GM18505 (cell line): ENCODE measurements at regions not wholly inside any gene's neighbourhood (a gene's known extent, or its start where the extent isn't known, plus 50 kb on each side); places are given as distances from the start of the nearest gene placed in this dataset.

Experiments used
- ATAC-seq: cut with Tn5 transposase; IDR thresholded peaks from one replicate; pipeline ENCODE4 v1.9.1; 2021; ENCODE audit not compliant: unreplicated experiment
- POLR2A ChIP-seq: IDR thresholded peaks from 4 replicates; pipeline ENCODE4 v1.6.1; 2011; ENCODE audit warnings: borderline replicate concordance; ENCODE audit not compliant: insufficient read depth, insufficient read length; ENCODE audit errors: extremely low read depth

GRCh38 chr17:72219137-72219823 lies 98.5 kb downstream of the SOX9 start:
- no peak for ATAC-seq
- TF ChIP-seq POLR2A, result no peak

GRCh38 chr17:72219824-72220493 lies 99.1 kb downstream of the SOX9 start:
- ATAC-seq, result no peak
- TF ChIP-seq POLR2A, result no peak

GRCh38 chr17:72222661-72223380 lies 102.0 kb downstream of the SOX9 start:
- no peak for ATAC-seq
- TF ChIP-seq POLR2A, result no peak

GRCh38 chr17:72223866-72224291 lies 103.1 kb downstream of the SOX9 start:
- no peak for TF ChIP-seq POLR2A

DNA sequence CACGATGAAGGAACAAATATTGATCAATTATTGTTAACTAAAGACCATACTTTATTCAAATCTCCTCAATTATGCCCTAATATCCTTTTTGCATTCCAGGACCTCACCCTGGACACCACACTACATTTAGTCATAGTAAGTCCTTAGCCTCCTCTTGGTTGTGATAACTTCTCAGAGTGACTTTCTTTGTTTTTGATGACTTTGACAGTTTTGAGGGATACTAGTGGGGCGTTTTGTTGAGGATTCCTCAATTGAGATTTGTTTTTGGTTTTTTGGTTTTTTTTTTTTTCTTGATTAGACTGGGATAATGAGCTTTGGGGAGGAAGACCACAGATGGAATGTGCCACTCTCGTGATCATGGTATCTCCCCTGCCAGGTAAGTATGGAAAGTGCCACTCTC lies 105.5 kb downstream of the SOX9 start:
- ATAC-seq, result no peak
- TF ChIP-seq POLR2A, result no peak

More at GRCh38 chr17:72223866-72224291, 103.1 kb downstream of the SOX9 start:
- ATAC-seq, result no peak

GRCh38 chr17:72233986-72234385 lies 113.2 kb downstream of the SOX9 start:
- ATAC-seq, result no peak
- no peak for TF ChIP-seq POLR2A

GRCh38 chr17:72234985-72235384 lies 114.2 kb downstream of the SOX9 start:
- no peak for ATAC-seq
- no peak for TF ChIP-seq POLR2A

DNA sequence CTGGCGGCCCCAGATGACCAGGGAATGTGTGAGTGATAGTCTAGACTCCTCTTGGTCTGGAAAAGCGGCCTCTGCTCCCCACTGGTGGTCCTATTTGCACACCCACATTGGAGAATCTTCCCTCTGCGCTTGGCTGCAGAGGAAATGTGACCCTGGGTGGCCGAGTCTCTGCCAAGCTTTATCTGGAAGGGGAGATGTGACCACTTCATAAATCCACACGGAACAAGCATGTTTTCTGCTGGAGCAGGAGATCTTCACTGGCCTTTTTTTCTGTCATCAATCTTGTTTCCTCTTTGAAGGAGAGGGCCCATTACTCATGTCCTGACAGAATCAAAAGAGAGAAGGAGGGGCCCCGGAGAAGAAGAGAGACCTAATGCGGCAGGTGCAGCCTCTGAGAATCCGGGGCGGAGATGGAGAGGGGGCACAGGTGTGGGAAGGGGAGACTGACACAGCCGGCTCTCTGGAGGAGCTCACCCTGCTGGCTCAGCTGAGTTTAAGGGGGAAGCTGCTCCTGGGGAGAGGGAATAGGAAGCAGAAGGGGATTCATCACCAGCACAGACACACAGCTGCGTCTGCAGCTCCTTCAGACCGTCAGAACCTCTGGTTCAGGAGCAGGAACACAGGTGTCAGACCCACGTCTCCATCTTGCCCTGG lies 116.3 kb downstream of the SOX9 start:
- ATAC-seq, result no peak
- no peak for TF ChIP-seq POLR2A

DNA sequence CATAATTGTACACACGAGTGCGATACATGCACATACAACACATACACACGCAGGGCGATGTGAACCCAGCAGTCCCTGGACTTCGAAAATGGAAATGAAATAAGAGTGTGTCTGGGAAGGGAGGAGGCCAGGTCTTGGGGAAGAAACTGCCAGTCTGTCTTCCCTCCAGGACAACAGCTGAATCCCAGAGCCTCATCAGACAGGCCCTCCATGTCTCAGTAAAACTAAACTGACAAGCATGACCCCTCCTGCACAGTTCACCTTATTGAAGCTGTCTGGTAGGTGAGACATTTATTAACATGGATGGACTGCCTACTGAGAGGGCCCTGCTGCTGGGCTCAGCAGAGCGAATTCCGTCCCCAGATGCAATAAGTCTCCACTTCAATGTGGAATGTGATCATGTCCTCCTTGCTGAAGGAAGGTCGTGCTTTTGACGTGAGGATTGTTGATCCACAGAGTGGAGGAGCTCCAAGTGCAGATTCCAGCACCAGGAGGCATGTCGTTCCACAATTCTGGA lies 117.4 kb downstream of the SOX9 start:
- ATAC-seq, result no peak
- no peak for TF ChIP-seq POLR2A

GRCh38 chr17:72239548-72239947 lies 118.7 kb downstream of the SOX9 start:
- no peak for ATAC-seq
- no peak for TF ChIP-seq POLR2A

GRCh38 chr17:72240333-72240732 lies 119.5 kb downstream of the SOX9 start:
- no peak for ATAC-seq
- no peak for TF ChIP-seq POLR2A

- no peak for ATAC-seq
- TF ChIP-seq POLR2A, result no peak
Observed at GRCh38 chr17:72244494-72244893, 123.7 kb downstream of the SOX9 start.

DNA sequence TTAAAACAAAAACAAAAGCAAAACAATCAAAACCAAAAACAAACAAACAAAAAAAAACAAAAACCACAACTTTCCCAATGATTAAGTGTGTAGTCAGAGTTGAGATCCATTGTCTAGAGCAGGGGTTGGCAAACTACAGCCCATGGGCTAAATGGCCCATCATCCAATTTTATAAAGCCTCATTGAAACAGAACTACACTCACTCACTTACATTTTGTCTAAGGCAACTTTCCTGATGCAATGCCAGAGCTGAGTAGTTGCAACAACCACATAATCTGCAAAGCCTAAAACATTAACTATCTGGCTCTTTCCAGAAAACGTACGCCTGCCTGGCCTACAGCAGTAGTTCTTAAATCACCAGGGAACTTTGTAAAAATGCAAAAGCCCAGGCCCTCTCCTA lies 124.1 kb downstream of the SOX9 start:
- ATAC-seq, result no peak

GRCh38 chr17:72249441-72249840 lies 128.6 kb downstream of the SOX9 start:
- TF ChIP-seq POLR2A, result no peak
- ATAC-seq, result no peak

More for the DNA sequence above, 124.1 kb downstream of the SOX9 start:
- no peak for TF ChIP-seq POLR2A

- no peak for ATAC-seq
- no peak for TF ChIP-seq POLR2A
Observed at GRCh38 chr17:72250206-72250605, 129.4 kb downstream of the SOX9 start.
